ENCODE measurements at regions not wholly inside any gene's neighbourhood (a gene's known extent, or its start where the extent isn't known, plus 50 kb on each side); places are given as distances from the start of the nearest gene placed in this dataset.

DNA sequence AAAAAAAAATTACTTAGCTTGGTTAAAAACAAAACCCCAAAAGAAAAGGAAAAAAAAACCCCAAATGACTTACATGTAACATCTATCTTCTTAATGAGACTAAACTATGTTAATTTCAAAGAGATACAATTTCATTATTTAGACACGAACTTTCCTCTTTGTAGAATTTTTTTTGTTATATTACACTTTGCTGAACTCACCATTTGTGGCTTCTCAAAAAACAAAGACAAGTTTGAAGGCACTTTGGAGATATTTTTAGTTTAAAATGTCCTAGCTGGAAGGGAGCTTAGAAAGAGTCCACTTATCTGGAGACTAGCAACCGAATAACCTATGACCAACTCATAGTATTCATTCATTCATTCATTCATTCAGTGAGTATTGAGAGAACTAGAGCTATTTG lies 301.7 kb upstream of the ROPN1 start:
- H3K4me1 Mint-ChIP-seq: no peaks in the 10 kb centered on the region
- CTCF ChIA-PET: no interaction called here

DNA sequence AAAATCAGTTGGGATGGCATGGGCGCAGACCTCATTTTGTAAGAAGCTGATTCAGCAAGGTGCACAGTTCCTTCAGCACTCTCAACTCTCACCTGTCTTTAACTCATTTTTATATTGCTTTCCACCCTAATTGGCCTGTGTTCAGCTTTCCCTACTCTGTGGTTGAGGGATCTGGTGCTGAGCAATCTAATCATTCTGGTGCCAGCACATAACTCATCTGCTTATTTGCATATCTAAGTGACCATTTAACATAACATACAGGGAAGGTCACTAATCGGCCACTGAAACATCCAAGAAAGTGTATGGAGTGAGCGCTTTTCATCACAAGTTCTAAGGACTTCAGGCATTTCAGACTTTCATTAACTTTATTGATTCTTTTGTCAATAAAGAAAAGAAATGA lies 303.4 kb upstream of the ROPN1 start:
- Mint-ChIP-seq H3K36me3 (no peaks in the 10 kb centered on the region), H3K4me1 (no peaks in the 10 kb centered on the region), H3K27me3 (peaks cover 7% of the 10 kb centered on the region), H3K27ac (no peak overlapping the region), H3K4me3 (no peak overlapping the region), H3K9me3 (no peaks in the 10 kb centered on the region)
- CTCF ChIA-PET: interaction anchor here (0.7 kb wide), 1 partner anchor 652 kb away, joined by 3 read pairs; no protein-coding TSS in a partner anchor
- no peak for DNase-seq

More for the DNA sequence above, 301.7 kb upstream of the ROPN1 start:
- no peak for DNase-seq
- Mint-ChIP-seq H3K36me3 (no peaks in the 10 kb centered on the region), H3K4me3 (no peak overlapping the region), H3K9me3 (no peaks in the 10 kb centered on the region), H3K27me3 (peaks cover 11% of the 10 kb centered on the region), H3K27ac (no peak overlapping the region)

- Mint-ChIP-seq H3K4me3 (no peak overlapping the region), H3K36me3 (no peaks in the 10 kb centered on the region), H3K9me3 (no peaks in the 10 kb centered on the region), H3K27me3 (peaks cover 7% of the 10 kb centered on the region), H3K4me1 (no peaks in the 10 kb centered on the region), H3K27ac (no peak overlapping the region)
- no peak for DNase-seq
- CTCF ChIA-PET: no interaction called here
Measured at GRCh38 chr3:124296406-124296805, 304.5 kb upstream of the ROPN1 start.

DNA sequence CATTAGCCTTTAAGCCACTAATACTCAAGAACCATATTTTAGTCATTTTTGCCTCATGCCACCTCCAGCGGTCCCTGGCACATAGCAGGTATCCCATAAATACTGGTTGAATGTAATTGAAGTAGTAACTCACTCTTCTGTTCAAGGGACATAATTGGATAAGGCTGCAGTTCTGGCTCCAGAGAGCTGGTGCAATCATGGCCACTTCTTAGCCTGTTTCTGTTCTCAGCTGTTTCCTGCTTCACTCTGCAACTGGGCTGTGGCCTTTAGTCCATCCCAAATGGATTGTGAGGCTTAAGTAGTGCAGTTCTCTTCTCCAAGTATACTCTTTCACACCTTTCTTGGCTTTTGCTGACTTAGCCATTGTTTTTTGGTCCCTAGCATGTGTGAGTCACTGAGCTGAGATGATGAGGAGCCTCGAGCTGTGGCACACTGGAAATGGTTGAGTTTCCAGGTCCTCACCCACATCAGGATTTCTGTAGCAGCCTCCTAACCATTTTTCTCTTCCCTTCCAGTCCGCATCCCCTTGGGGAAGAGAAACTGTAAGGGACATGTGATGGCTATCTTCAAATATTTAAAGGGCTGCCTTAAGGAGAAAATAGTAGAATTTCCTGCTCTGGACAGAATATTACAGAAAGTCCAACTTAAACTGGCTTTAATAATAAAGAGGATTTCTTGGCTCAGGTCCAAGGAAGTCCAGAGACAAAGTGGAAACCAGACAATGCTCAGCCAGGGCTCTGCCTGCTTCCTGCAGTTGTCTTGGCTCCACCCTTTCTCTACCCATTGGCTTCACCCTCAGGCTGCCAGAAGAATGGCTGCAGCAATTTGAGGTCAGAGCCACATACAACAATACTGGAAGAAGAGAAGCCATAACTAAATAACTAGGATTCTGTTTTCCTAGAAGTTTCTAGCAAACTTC lies 305.4 kb upstream of the ROPN1 start:
- Mint-ChIP-seq H3K9me3 (no peaks in the 10 kb centered on the region), H3K4me1 (no peaks in the 10 kb centered on the region), H3K36me3 (no peaks in the 10 kb centered on the region), H3K27ac (no peak overlapping the region), H3K4me3 (no peak overlapping the region), H3K27me3 (peaks cover 7% of the 10 kb centered on the region)
- DNase-seq: no peak
- CTCF ChIA-PET: no interaction called here

DNA sequence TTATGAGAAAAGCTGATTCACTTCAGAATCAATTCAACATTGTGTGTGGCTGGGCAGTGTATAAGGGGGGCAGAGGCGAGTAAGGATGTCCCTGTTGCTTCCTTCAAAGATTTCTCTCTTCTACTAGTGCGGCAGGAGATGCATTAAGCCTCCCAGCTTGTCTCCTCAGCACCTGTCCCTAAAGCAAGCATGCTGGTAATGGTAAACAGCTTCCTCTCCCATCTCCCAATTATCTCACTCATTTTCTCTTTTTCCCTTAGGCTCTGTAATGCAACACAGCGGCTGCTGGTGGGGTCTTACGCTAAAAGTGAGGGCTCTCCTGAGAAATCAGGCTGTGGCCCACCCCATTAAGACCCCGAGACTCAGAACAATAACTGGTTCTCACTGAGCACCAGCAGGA lies 306.4 kb upstream of the ROPN1 start:
- Mint-ChIP-seq H3K27ac (no peak overlapping the region), H3K36me3 (no peaks in the 10 kb centered on the region), H3K27me3 (peaks cover 7% of the 10 kb centered on the region), H3K4me3 (no peak overlapping the region), H3K4me1 (no peaks in the 10 kb centered on the region), H3K9me3 (no peaks in the 10 kb centered on the region)
- DNase-seq: no peak
- CTCF ChIA-PET: interaction anchor here (0.6 kb wide), 2 partner anchors 37 to 736 kb away, joined by 3 read pairs; no protein-coding TSS in a partner anchor

DNA sequence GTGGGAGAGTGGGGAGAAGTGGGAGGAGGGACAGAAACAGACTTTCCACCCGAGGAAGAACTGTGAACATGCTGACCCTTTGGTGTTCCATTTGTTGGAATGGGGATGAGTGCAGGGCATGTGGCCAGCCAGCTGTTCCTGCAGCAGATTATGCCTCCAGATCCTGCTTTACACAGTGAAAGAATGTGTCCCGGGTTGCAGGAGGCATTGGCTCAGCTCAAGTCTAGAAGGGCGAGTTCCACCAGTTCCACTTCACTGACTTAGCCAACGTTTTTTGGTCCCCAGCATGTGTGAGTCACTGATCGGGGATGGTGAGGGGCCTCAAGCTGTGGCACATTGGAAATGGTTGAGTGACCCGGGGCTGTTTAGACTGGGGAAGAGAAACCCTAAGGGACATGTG lies 307.0 kb upstream of the ROPN1 start:
- CTCF ChIA-PET: interaction anchor here (0.6 kb wide), 2 partner anchors 38 to 737 kb away, joined by 3 read pairs; no protein-coding TSS in a partner anchor
- Mint-ChIP-seq H3K36me3 (no peaks in the 10 kb centered on the region), H3K4me1 (no peaks in the 10 kb centered on the region), H3K4me3 (no peak overlapping the region), H3K27ac (no peak overlapping the region), H3K9me3 (no peaks in the 10 kb centered on the region), H3K27me3 (peaks cover 7% of the 10 kb centered on the region)
- no peak for DNase-seq

GRCh38 chr3:124299831-124300230 lies 307.9 kb upstream of the ROPN1 start:
- DNase-seq: no peak
- Mint-ChIP-seq H3K36me3 (no peaks in the 10 kb centered on the region), H3K9me3 (no peaks in the 10 kb centered on the region), H3K4me1 (no peaks in the 10 kb centered on the region), H3K27me3 (peaks cover 10% of the 10 kb centered on the region), H3K27ac (no peak overlapping the region), H3K4me3 (no peak overlapping the region)
- CTCF ChIA-PET: no interaction called here

DNA sequence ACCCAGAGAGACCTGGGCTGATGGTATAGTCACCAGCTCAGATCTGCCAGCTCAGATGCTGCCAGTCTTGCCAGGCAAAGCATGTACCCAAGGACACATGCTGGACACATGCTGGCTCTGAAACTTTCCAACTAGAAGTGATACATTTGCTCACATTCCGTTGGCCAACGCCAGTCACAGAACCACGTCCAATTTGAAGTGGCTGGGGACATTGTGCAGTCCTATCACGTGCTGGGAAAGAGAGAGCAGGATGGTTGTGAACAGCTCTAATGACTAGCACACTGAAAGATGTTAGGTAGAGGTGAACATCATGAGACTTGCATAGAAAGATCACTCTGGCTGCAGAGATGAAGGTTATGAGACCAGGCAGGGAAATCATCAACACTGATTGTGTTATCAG lies 308.5 kb upstream of the ROPN1 start:
- CTCF ChIA-PET: no interaction called here

DNA sequence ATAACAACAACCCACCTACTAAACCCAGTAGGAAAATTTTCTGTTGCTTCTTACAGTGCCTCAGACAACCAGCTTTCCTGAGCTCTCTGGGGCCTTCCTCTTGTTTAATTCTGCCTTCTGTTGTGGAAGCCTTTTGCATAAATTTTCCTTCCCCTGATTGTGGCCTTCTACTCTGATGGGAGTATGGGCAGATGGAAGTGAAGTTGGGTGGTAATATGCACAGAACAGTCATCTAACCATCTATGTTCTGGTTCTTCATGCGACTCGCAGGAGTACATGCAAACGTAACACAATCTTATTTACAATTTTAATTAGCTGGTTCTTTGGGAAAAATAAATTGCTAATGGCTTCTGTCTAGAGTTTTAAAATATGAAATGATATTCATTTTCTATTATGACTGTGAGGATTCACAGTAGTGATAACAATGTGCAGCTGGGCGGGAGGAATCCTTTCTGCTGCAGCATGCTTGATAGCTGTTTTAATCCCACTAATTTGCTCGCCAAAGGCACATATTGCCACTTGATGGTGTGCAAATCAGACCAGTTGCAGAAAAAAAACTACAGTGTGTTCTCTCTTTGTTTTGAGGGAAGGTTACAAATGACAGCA lies 311.5 kb upstream of the ROPN1 start:
- DNase-seq: no peak
- no peaks in the 10 kb centered on the region for H3K4me1 Mint-ChIP-seq
- H3K27me3 Mint-ChIP-seq: peaks cover 7% of the 10 kb centered on the region
- H3K9me3 Mint-ChIP-seq: peaks cover 12% of the 10 kb centered on the region
- CTCF ChIA-PET: no interaction called here
- no peak overlapping the region for H3K4me3 Mint-ChIP-seq
- no peaks in the 10 kb centered on the region for H3K36me3 Mint-ChIP-seq
- no peak overlapping the region for H3K27ac Mint-ChIP-seq

More for the DNA sequence above, 308.5 kb upstream of the ROPN1 start:
- Mint-ChIP-seq H3K4me1 (no peaks in the 10 kb centered on the region), H3K27ac (no peak overlapping the region), H3K27me3 (peaks cover 13% of the 10 kb centered on the region), H3K36me3 (no peaks in the 10 kb centered on the region), H3K4me3 (no peak overlapping the region), H3K9me3 (no peaks in the 10 kb centered on the region)
- DNase-seq: no peak

DNA sequence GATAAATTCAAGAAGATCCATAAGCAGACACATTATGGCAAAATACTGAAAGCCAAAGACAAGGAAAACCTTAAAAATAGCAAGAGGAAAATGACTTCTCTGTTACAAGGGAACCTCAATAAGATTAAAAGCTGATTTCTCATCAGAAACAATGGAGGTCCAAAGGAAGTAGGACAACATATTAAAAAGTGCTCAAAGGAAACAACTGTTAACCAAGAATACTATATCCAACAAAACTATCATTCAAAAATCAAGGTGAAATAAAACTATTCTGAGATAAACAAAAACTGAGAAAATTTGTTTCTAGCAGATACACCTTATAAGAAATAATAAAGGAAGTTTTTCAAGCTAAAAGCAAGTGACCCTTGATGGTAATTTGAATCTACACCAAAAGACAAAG lies 314.7 kb upstream of the ROPN1 start:
- CTCF ChIA-PET: interaction anchor here (0.8 kb wide), 1 partner anchor 223 kb away, joined by 3 read pairs; no protein-coding TSS in a partner anchor
- DNase-seq: no peak
- no peaks in the 10 kb centered on the region for H3K4me1 Mint-ChIP-seq
- peaks cover 7% of the 10 kb centered on the region for H3K27me3 Mint-ChIP-seq
- no peak overlapping the region for H3K4me3 Mint-ChIP-seq
- peaks cover 12% of the 10 kb centered on the region for H3K9me3 Mint-ChIP-seq
- H3K27ac Mint-ChIP-seq: no peak overlapping the region
- no peaks in the 10 kb centered on the region for H3K36me3 Mint-ChIP-seq

DNA sequence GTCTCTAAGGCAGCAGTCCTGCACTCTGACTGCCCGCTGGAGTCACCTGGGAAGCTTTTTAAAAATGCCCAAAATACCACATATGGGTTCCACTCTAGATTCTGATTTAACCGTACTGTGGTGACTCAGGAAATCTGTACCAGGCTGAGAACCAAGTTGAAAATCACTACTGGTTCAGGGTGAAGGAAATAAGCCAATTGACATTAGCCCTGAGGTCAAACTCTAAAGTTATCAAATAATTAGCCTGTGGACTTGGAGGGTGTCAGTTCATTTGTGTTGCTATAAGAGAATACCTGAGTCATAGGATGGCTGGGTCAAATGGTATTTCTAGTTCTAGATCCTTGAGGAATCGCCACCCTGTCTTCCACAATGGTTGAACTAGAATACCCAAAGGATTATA lies 321.7 kb upstream of the ROPN1 start:
- Mint-ChIP-seq H3K36me3 (no peaks in the 10 kb centered on the region), H3K27me3 (peaks cover 4% of the 10 kb centered on the region), H3K27ac (no peak overlapping the region), H3K9me3 (no peaks in the 10 kb centered on the region), H3K4me1 (no peaks in the 10 kb centered on the region), H3K4me3 (no peak overlapping the region)
- CTCF ChIA-PET: no interaction called here
- no peak for DNase-seq

DNA sequence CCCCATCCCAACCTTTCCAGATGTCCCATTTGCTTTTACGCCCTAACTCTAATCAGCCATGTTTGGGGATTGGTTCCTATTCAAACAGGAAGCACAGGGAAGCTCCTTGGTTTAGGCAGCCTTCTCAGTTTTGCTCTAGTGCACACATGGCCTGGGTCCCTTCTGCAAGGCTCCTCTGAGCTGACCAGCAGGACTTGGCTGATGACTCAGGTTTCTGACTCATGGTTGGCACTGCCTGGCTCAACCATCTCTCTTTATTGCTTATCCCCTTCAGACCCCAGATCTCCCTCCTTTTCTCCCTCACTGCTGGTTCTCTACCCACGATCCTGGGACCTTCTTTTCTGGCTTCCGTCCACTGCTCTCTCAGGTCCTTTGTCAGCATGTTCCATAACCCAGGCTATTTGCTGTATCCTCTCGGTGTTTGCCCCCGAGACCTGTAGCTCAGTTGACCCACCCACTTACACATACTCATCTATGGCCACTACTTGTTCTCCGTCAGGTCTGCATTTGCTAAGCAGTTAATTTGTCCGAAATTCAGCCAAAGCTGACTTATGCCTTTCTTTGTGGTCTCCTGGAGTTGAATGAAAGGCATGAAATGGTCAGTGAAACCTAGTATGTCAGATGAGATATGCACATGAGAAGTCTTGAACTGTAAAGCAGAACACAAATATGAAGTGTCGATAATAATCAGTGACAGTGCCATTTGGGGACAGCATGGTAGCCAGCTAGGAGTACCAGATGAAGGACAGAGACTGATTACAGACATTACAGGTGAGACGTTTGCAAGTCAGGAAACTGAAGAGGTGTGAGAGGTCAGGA lies 323.5 kb upstream of the ROPN1 start:
- H3K27ac Mint-ChIP-seq: no peak overlapping the region
- H3K27me3 Mint-ChIP-seq: peaks cover 4% of the 10 kb centered on the region
- no peaks in the 10 kb centered on the region for H3K4me1 Mint-ChIP-seq
- H3K9me3 Mint-ChIP-seq: no peaks in the 10 kb centered on the region
- no peaks in the 10 kb centered on the region for H3K36me3 Mint-ChIP-seq
- H3K4me3 Mint-ChIP-seq: no peak overlapping the region
- no peak for DNase-seq
- CTCF ChIA-PET: no interaction called here

- H3K36me3 Mint-ChIP-seq: no peaks in the 10 kb centered on the region
- H3K9me3 Mint-ChIP-seq: no peaks in the 10 kb centered on the region
- H3K27me3 Mint-ChIP-seq: peaks cover 4% of the 10 kb centered on the region
- no peak overlapping the region for H3K4me3 Mint-ChIP-seq
- no peaks in the 10 kb centered on the region for H3K4me1 Mint-ChIP-seq
- DNase-seq: no peak
- no peak overlapping the region for H3K27ac Mint-ChIP-seq
- CTCF ChIA-PET: no interaction called here
Measured at GRCh38 chr3:124316034-124316287, 324.0 kb upstream of the ROPN1 start.

GRCh38 chr3:124318014-124318413 lies 326.1 kb upstream of the ROPN1 start:
- Mint-ChIP-seq H3K9me3 (no peaks in the 10 kb centered on the region), H3K4me3 (no peak overlapping the region), H3K4me1 (no peaks in the 10 kb centered on the region), H3K27me3 (peaks cover 4% of the 10 kb centered on the region), H3K27ac (no peak overlapping the region), H3K36me3 (no peaks in the 10 kb centered on the region)
- DNase-seq: no peak
- CTCF ChIA-PET: no interaction called here
